GM21723 (cell line): ENCODE measurements at regions not wholly inside any gene's neighbourhood (a gene's known extent, or its start where the extent isn't known, plus 50 kb on each side); places are given as distances from the start of the nearest gene placed in this dataset.
"Not testable (repeated sequence)": the region's sequence is repeated elsewhere in the genome, so short reads cannot be mapped to it uniquely, and the experiment has no call there.

ENCODE experiments used
- ATAC-seq: cut with Tn5 transposase; IDR thresholded peaks from one replicate; pipeline ENCODE4 v1.9.1; 2021; ENCODE audit warnings: mild to moderate bottlenecking, moderate library complexity; ENCODE audit not compliant: unreplicated experiment

GRCh38 chr2:52264488-52264887 is 1232.6 kb upstream of the NRXN1 start:
- ATAC-seq, result no peak

DNA sequence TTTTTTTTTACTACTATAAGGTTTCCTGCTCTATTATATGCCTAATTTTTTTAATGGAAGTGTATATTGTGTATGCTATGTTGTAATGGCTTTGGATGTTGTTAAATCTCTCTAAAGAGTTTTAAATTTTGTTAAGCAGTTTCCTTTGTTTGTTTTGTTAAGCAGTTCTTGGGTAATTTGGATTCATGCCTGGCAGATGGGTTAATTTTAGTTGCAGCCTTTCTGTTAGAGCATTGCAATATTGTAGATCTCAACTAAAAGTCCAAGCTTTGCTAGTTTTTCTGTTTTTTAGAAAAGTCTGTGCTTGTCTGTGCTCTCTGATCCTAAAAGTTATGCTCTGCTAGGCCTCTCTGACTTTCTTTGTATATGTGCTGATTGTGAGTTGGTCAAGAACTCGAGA is 1229.0 kb upstream of the NRXN1 start:
- ATAC-seq, result no peak

DNA sequence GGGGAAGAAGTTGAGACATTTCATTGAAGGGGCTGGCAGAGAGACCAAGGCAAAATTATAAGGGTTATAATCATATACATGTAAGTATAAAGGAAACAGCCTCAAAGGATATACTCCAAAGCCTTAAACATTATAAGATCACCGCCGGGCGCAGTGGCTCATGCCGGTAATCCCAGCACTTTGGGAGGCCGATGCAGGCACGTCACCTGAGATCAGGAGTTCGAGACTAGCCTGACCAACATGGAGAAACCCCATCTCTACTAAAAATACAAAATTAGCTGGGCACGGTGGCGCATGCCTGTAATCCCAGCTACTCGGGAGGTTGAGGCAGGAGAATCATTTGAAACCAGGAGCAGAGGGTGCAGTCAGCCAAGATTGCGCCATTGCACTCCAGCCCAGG is 1227.0 kb upstream of the NRXN1 start:
- ATAC-seq, result not testable (repeated sequence)

GRCh38 chr2:52258038-52258437 is 1226.1 kb upstream of the NRXN1 start:
- no peak for ATAC-seq

GRCh38 chr2:52253416-52253980 is 1221.6 kb upstream of the NRXN1 start:
- ATAC-seq, result no peak

DNA sequence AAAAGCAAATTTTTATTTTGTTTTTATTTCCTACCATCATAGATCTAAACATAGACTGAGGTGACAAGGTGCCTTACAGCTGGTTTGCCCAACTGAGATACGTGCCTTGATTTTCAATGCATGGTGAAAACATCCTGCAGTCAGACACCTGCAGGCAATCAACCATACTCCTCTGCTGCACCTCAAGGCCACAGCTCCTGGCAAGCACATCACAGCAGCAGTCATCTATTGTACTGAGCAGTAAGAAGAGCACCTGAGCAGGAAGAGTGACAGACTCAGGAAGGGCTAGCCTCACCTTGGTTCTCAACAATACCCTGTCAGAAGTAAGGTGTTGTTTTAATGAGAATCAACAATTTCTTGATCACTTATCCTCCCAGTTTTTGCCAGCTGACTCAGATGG is 1206.8 kb upstream of the NRXN1 start:
- ATAC-seq, result no peak

DNA sequence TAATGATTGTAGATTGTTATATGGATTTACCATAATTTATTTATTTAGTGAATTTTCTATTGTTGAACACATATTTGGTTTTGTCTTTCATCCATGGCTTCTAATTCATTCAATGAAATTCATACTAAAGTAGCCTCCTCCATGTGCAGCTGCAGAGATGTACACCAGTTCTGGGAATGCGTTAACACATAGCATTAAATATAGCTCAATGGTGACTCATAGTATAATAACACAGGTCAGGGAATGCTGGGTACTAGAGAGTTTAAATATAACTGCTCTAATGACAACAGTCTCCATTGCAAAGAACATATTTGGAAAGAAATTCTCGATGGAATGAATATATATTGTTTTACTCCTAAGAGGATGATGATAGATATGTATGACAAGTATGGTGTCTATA is 1190.2 kb upstream of the NRXN1 start:
- ATAC-seq, result no peak

DNA sequence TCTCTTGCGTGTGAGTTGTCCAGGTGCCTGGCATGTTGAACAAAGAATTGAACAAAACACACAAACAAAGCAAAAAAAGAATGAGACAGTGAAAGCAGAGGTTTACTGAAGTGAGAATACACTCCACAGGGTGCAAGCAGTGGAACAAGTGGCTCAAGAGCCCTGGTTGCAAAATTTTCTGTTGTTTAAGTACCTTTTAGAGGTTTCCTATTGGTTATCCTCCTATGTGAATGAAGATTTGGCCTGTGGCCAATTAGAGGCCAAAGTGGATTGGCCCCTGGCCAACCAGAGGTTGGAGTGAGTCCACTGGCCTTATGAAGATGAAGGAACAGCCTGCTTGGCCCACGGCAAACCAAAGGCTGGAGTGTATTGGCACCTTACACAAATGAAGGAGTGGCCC is 1188.5 kb upstream of the NRXN1 start:
- ATAC-seq, result no peak

GRCh38 chr2:52210611-52211010 is 1178.7 kb upstream of the NRXN1 start:
- ATAC-seq, result no peak

DNA sequence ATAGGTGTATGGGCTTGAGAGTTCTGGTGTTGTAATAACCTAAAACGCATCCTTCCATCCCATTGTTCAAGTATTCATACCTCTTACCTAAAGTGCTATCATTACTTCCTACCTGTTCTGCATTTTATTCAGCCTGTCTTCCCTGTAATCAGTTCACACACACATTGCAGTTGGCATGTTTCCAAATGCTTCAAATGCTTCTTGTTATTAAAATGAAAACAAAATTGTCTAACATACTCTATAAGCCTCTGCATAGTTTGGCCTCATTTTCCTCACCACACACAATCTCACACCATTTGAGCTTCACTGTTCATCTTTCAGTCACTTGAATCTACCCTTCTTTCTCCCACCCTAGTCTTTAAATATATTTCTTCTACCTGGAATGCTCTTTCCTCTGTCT is 1178.2 kb upstream of the NRXN1 start:
- ATAC-seq, result no peak

- ATAC-seq, result no peak
Measured at GRCh38 chr2:52194342-52194741, 1162.4 kb upstream of the NRXN1 start.

- no peak for ATAC-seq
Measured at GRCh38 chr2:52193804-52194203, 1161.9 kb upstream of the NRXN1 start.

GRCh38 chr2:52192656-52193055 is 1160.7 kb upstream of the NRXN1 start:
- ATAC-seq, result no peak

- no peak for ATAC-seq
Measured at GRCh38 chr2:52181080-52181479, 1149.1 kb upstream of the NRXN1 start.

- no peak for ATAC-seq
Measured at GRCh38 chr2:52178845-52179244, 1146.9 kb upstream of the NRXN1 start.

- no peak for ATAC-seq
Measured at GRCh38 chr2:52145005-52145404, 1113.1 kb upstream of the NRXN1 start.

- no peak for ATAC-seq
Measured at GRCh38 chr2:52144590-52144989, 1112.7 kb upstream of the NRXN1 start.

- no peak for ATAC-seq
Measured at GRCh38 chr2:52141076-52141475, 1109.1 kb upstream of the NRXN1 start.

GRCh38 chr2:52139241-52139640 is 1107.3 kb upstream of the NRXN1 start:
- ATAC-seq, result no peak

GRCh38 chr2:52135235-52135634 is 1103.3 kb upstream of the NRXN1 start:
- no peak for ATAC-seq

DNA sequence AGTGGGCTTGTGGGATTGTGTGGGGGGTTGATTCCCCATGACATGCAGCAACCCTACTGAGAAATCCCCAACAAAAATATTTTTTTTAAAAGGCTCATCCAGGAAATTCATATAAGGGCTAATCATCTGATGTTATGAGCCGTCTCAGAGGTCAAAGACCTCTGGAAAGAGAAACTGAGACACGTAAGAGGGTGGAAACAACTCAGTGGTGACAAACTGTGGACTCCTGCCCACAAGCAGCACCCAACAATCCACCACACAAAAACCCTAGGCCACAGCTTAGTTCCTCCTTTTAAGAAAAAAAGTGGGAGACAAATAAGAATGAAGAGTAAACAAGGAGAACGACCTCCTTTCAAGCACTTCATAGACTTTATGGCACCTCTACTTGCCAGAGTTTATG is 1096.1 kb upstream of the NRXN1 start:
- no peak for ATAC-seq

DNA sequence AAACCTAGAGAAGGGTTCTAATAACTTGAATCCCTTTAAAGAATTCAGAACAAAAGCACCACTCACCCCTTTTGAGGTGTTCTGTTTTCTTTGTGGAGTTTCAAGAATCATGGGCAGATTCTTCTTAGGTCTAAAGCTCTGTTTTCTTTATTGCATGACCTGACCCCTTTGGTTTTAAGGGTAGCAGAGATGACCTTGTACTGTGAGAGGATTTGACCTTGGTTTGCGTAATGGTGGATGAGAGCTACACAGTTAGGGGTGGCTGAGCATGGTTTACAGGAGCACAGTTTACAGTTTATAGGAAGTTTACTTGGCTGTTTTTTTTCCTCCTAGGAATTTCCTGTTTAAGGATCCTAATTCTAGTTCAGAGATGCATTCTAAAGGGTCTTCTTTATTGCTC is 1095.6 kb upstream of the NRXN1 start:
- no peak for ATAC-seq

- ATAC-seq, result no peak
Measured at GRCh38 chr2:52117299-52117698, 1085.4 kb upstream of the NRXN1 start.

GRCh38 chr2:52115750-52116149 is 1083.8 kb upstream of the NRXN1 start:
- no peak for ATAC-seq
